K562 (cell line): ENCODE measurements at regions not wholly inside any gene's neighbourhood (a gene's known extent, or its start where the extent isn't known, plus 50 kb on each side); places are given as distances from the start of the nearest gene placed in this dataset.
A peak's percentile ranks its signal among the peaks of the same experiment; 100 is the strongest.

Source experiments
- ATAC-seq: fragments of 200-7000 bp; cut with Tn5 transposase; 3 replicates; pipeline ENCODE4 v1.9.1; 2020; ENCODE audit warnings: moderate library complexity
- BruUV-seq: library from RNA; stranded (reverse); fragments of 400-500 nt; replicated peaks from 2 replicates; lab custom pipeline; 2021; lab: Mats Ljungman, UMichigan
- CTCF ChIA-PET: fragments of 300-600 bp; formaldehyde crosslinking; extraction: SDS; loops from one replicate; lab custom pipeline; 2021; ENCODE audit warnings: low intra/inter-chr PET ratio; lab: Yijun Ruan, JAX
- POLR2A ChIA-PET: fragments of 300-600, 350-650 bp; sonication (Branson Sonifier 250); formaldehyde crosslinking; extraction: SDS; loops from one replicate; lab custom pipeline; 2021; ENCODE audit warnings: antibody characterized with exemption, inconsistent platforms; lab: Yijun Ruan, JAX
- DNase-seq, 4 experiments: peaks; one replicate each; pipeline versions ENCODE4 v3.0.0 to v3.0.0-alpha.2; 2011 to 2018; ENCODE audit warnings: low spot score in 3 of 4, mixed read lengths in 3 of 4; ENCODE audit errors: extremely low read depth in 1 of 4
- FAIRE-seq: peaks from 2 replicates; lab custom pipeline; 2011; peaks lifted over from hg19 to GRCh38; lab: Jason Lieb, UNC
- H2AFZ ChIP-seq: 2 replicates; pipeline ENCODE4 v1.6.0; 2011; ENCODE audit warnings: low read depth, low read length, control low read depth, inconsistent platforms
- H3K27ac ChIP-seq: fragments of 200-600 bp; 3 replicates; pipeline ENCODE4 v1.8.0; 2011; ENCODE audit warnings: low read depth, mild to moderate bottlenecking, control low read depth, inconsistent platforms, low read length, moderate library complexity, mixed read lengths; ENCODE audit errors: extremely low read depth
- H3K27me3 ChIP-seq, 2 experiments: fragments of 300-600 bp in 1 of 2; 2 replicates in 1 of 2; 3 replicates in 1 of 2; pipeline versions ENCODE4 v1.6.0 to v1.8.0; 2011; ENCODE audit warnings: inconsistent platforms in 2 of 2, low read length in 2 of 2, mild to moderate bottlenecking in 1 of 2, mixed read lengths in 1 of 2, moderate library complexity in 1 of 2; ENCODE audit not compliant: control insufficient read depth in 2 of 2, insufficient read depth in 2 of 2
- H3K36me3 ChIP-seq: fragments of 300-600 bp; 3 replicates; pipeline ENCODE4 v1.8.0; 2011; ENCODE audit warnings: mild to moderate bottlenecking, low read length, inconsistent platforms; ENCODE audit not compliant: control insufficient read depth, insufficient read depth
- H3K4me1 ChIP-seq, 2 experiments: fragments of 200-600 bp in 1 of 2; replicated peaks in 1 of 2; 2 replicates in 1 of 2; 3 replicates in 1 of 2; pipeline versions ENCODE4 v1.5.1 to v1.8.0; 2011; ENCODE audit warnings: inconsistent platforms in 2 of 2, low read length in 2 of 2, mild to moderate bottlenecking in 1 of 2, mixed read lengths in 1 of 2, moderate library complexity in 1 of 2; ENCODE audit not compliant: control insufficient read depth in 2 of 2, insufficient read depth in 2 of 2
- H3K4me2 ChIP-seq: 2 replicates; pipeline ENCODE4 v1.6.1; 2011; ENCODE audit warnings: low read length, control low read depth, inconsistent platforms, mixed read lengths; ENCODE audit not compliant: insufficient read depth
- H3K4me3 ChIP-seq: fragments of 200-600 bp; sonication (generic), shearing (Covaris generic); 2 replicates; pipeline ENCODE4 v1.5.1; 2016; ENCODE audit warnings: control low read depth, inconsistent platforms
- H3K79me2 ChIP-seq: fragments of 200-600 bp; 3 replicates; pipeline ENCODE4 v1.8.0; 2011; ENCODE audit warnings: low read length, inconsistent platforms; ENCODE audit not compliant: control insufficient read depth, insufficient read depth
- H3K9ac ChIP-seq, 2 experiments: 2 replicates each; pipeline versions ENCODE4 v1.6.0 to v1.6.1; 2011; ENCODE audit warnings: low read depth in 2 of 2, low read length in 2 of 2, control low read depth in 1 of 2, inconsistent platforms in 1 of 2, mild to moderate bottlenecking in 1 of 2, mixed read lengths in 1 of 2; ENCODE audit not compliant: insufficient read depth in 1 of 2
- H3K9me1 ChIP-seq: one replicate; pipeline ENCODE4 v1.6.0; 2011; ENCODE audit warnings: inconsistent platforms, mild to moderate bottlenecking, low read length, moderate library complexity; ENCODE audit not compliant: control insufficient read depth, insufficient read depth
- H3K9me3 ChIP-seq: replicated peaks from 2 replicates; pipeline ENCODE4 v1.5.1; 2011; ENCODE audit warnings: low read depth, low read length, inconsistent platforms; ENCODE audit not compliant: control insufficient read depth, insufficient read depth
- H4K20me1 ChIP-seq: replicated peaks from 2 replicates; pipeline ENCODE4 v1.6.1; 2011; ENCODE audit warnings: low read length, inconsistent platforms, mixed read lengths; ENCODE audit not compliant: control insufficient read depth, insufficient read depth
- C11orf30 ChIP-seq: fragments of 450-650 bp; IDR thresholded peaks from 2 replicates; pipeline ENCODE4 v1.6.1; 2016; ENCODE audit warnings: low read depth, mild to moderate bottlenecking
- ELF4 ChIP-seq: fragments of 450-650 bp; formaldehyde crosslinking; IDR thresholded peaks from 2 replicates; pipeline ENCODE4 v1.4.0; 2022; ENCODE audit warnings: missing genetic modification characterization
- ERF ChIP-seq: fragments of 450-650 bp; formaldehyde crosslinking; IDR thresholded peaks from 2 replicates; pipeline ENCODE4 v1.4.0; 2020; ENCODE audit warnings: mild to moderate bottlenecking, mixed read lengths
- HLTF ChIP-seq: fragments of 450-650 bp; IDR thresholded peaks from 2 replicates; pipeline ENCODE4 v1.6.1; 2016
- MAFG ChIP-seq: fragments of 450-650 bp; conservative IDR thresholded peaks from 2 replicates; pipeline ENCODE4 v1.6.1; 2016; ENCODE audit warnings: missing genetic modification characterization, missing compliant biosample characterization
- NFE2 ChIP-seq: IDR thresholded peaks from 2 replicates; pipeline ENCODE4 v1.6.1; 2014; ENCODE audit warnings: antibody characterized with exemption, low read depth
- USF2 ChIP-seq: sonication (generic); formaldehyde crosslinking; IDR thresholded peaks from 2 replicates; pipeline ENCODE4 v1.5.0; 2020; ENCODE audit warnings: missing genetic modification reagents
- ZNF316 ChIP-seq: fragments of 450-650 bp; IDR thresholded peaks from 2 replicates; pipeline ENCODE4 v1.6.1; 2016
- ZNF584 ChIP-seq: fragments of 200-800 bp; sonication (Bioruptor generic); IDR thresholded peaks from 2 replicates; pipeline ENCODE4 v1.6.1; 2016; ENCODE audit warnings: low read depth, mild to moderate bottlenecking, missing genetic modification characterization, missing compliant biosample characterization
- WGBS: fragments of 100-300 bp; shearing (Covaris generic); methylation state at CpG from one replicate; pipeline ENCODE4 v1.1.6; 2016; ENCODE audit warnings: low coverage, mixed read lengths; ENCODE audit not compliant: insufficient coverage; ENCODE audit errors: missing lambda C conversion rate; 5-methylcytosine and 5-hydroxymethylcytosine counted together
- in situ Hi-C: fragments of 300-500 bp; cut with MboI; formaldehyde crosslinking; loops from 4 replicates; pipeline ENCODE4 v1.15.0; 2018; ENCODE audit warnings: inconsistent platforms, mixed read lengths
- intact Hi-C: fragments of 100-400 bp; cut with micrococcal nuclease; formaldehyde crosslinking; loops from 2 replicates; pipeline ENCODE4 v1.14.2; 2022
- TF ChIP-seq, protein P1 (sequence below): fragments of 250-450 bp; sonication (Bioruptor Pico); IDR thresholded peaks from 2 replicates; pipeline ENCODE4 v1.4.0; 2020; ENCODE audit warnings: borderline replicate concordance
- TF ChIP-seq, protein P2 (sequence below): fragments of 450-650 bp; formaldehyde crosslinking; IDR thresholded peaks from 2 replicates; pipeline ENCODE4 v1.4.0; 2020; ENCODE audit warnings: mild to moderate bottlenecking, moderate library complexity

- BruUV-seq, result no TSS peak
- H2AFZ ChIP-seq, result no peak overlapping the region
Observed at GRCh38 chr7:23973264-23973663, 263.2 kb downstream of the STK31 start.

More at GRCh38 chr7:23973264-23973663, 263.2 kb downstream of the STK31 start:
- Histone ChIP-seq H3K79me2 (no peaks in the 10 kb centered on the region), H3K27me3 (0 out of 5 replicates have a peak, but pooled peaks cover 0 to under 1% of the 10 kb centered on the region in 2 experiments), H3K36me3 (no peaks in the 10 kb centered on the region), H3K4me3 (no peak overlapping the region), H3K9me3 (no peaks in the 10 kb centered on the region), H3K4me1 (no peaks in the 10 kb centered on the region), H3K9me1 (no peaks in the 10 kb centered on the region), H4K20me1 (no peaks in the 10 kb centered on the region), H3K27ac (no peak overlapping the region), H3K4me2 (no peak overlapping the region), H3K9ac (no peak overlapping the region)
- TF ChIP-seq MAFG (0 out of 2 replicates have a peak, but pooled peaks have one; percentile 34), NFE2 (0 out of 2 replicates have a peak, but pooled peaks have one; percentile 8), ZNF316 (peak; percentile 61), HLTF (no peak), ZNF584 (no peak), ELF4 (CRISPR knock-in tag) (no peak), C11orf30 (peak; percentile 31; the same call in 1 of the 2 replicates), ERF (CRISPR knock-in tag) (no peak), USF2 (CRISPR knock-in tag) (no peak)
- TF ChIP-seq, protein P1, sequence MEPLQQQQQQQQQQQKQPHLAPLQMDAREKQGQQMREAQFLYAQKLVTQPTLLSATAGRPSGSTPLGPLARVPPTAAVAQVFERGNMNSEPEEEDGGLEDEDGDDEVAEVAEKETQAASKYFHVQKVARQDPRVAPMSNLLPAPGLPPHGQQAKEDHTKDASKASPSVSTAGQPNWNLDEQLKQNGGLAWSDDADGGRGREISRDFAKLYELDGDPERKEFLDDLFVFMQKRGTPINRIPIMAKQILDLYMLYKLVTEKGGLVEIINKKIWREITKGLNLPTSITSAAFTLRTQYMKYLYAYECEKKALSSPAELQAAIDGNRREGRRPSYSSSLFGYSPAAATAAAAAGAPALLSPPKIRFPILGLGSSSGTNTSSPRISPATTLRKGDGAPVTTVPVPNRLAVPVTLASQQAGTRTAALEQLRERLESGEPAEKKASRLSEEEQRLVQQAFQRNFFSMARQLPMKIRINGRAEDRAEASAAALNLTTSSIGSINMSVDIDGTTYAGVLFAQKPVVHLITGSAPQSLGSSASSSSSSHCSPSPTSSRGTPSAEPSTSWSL (CRISPR knock-in tag), result no peak
- TF ChIP-seq, protein P2, sequence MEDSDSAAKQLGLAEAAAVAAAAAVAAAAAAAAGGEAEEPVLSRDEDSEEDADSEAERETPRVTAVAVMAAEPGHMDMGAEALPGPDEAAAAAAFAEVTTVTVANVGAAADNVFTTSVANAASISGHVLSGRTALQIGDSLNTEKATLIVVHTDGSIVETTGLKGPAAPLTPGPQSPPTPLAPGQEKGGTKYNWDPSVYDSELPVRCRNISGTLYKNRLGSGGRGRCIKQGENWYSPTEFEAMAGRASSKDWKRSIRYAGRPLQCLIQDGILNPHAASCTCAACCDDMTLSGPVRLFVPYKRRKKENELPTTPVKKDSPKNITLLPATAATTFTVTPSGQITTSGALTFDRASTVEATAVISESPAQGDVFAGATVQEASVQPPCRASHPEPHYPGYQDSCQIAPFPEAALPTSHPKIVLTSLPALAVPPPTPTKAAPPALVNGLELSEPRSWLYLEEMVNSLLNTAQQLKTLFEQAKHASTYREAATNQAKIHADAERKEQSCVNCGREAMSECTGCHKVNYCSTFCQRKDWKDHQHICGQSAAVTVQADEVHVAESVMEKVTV (CRISPR knock-in tag), result no peak
- FAIRE-seq (no peak), ATAC-seq (no peak), DNase-seq (no peak)
- 0% methylated on average over 3 of the region's 3 CpGs for WGBS
- POLR2A ChIA-PET, result no interaction called here
- CTCF ChIA-PET, result no interaction called here
- intact Hi-C loops, result no loop called here
- in situ Hi-C loops, result no loop called here
